ENCODE measurements at regions not wholly inside any gene's neighbourhood (a gene's known extent, or its start where the extent isn't known, plus 50 kb on each side); places are given as distances from the start of the nearest gene placed in this dataset.

- no peak overlapping the region for H3K9ac ChIP-seq (ENCODE audit: low read length)
- H3F3A ChIP-seq (ENCODE audit: low read length, unreplicated experiment): no peaks in the 10 kb centered on the region
- H3K4me1 ChIP-seq (ENCODE audit: insufficient read depth, low read length): no peaks in the 10 kb centered on the region
- no TSS peak for BruUV-seq (replicated peaks)
- ATAC-seq: no peak
- intact Hi-C loops (cut with micrococcal nuclease): no loop called here
- no peak overlapping the region for H3K4me3 ChIP-seq (ENCODE audit: low read length)
- no peak for DNase-seq
- no peaks in the 10 kb centered on the region for H3K79me2 ChIP-seq (ENCODE audit: low read length)
- no peak overlapping the region for H3K4me2 ChIP-seq (ENCODE audit: low read length)
- H2AFZ ChIP-seq (ENCODE audit: low read length): no peak overlapping the region
- H3K9me3 ChIP-seq (ENCODE audit: low read length): no peaks in the 10 kb centered on the region
- ChIA-PET CTCF (no interaction called here), POLR2A (ENCODE audit: unreplicated experiment) (no interaction called here)
- TF ChIP-seq EZH2 (IDR thresholded peaks at IDR 0.05; ENCODE audit: low read length, unreplicated experiment) (no peak), CTCF (conservative IDR thresholded peaks at IDR 0.05; ENCODE audit: low read depth, low read length) (no peak), EZH2phosphoT487 (IDR thresholded peaks at IDR 0.05; ENCODE audit: borderline replicate concordance, low read length) (no peak)
- peaks cover 83% of the 10 kb centered on the region for H3K27me3 ChIP-seq (ENCODE audit: low read length)
- H3K36me3 ChIP-seq (ENCODE audit: low read depth, low read length): no peaks in the 10 kb centered on the region
- no peak overlapping the region for H3K27ac ChIP-seq (ENCODE audit: low read length)
- no peaks in the 10 kb centered on the region for H3K9me2 ChIP-seq (replicated peaks; ENCODE audit: low read length)
- H4K20me1 ChIP-seq (ENCODE audit: low read length): no peaks in the 10 kb centered on the region
These were observed 117.1 kb downstream of the MINAR1 start for GRCh38 chr15:79549196-79549595.

DNA sequence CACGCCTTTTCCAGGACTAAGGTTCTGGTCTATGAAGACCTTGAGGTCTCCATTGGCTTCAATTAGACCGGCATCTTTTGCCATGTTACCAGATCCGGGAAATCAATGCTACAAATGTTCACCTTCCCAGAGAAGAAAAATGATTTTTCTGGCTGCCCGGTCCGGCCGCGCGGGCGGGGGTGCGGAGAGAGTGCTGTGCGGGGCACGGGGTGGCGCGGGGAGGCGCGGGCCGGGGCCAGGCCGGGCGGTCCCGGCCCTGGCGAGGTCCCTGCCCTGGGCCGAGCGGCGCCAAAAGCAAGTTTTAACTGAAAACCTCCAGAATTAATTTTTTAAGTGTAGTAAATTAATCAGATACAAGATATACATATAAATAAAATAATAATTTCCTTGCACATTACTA lies 128.2 kb downstream of the MINAR1 start:
- Histone ChIP-seq H3F3A (ENCODE audit: low read length, unreplicated experiment) (no peaks in the 10 kb centered on the region), H3K27me3 (ENCODE audit: low read length) (peaks cover 29% of the 10 kb centered on the region), H3K4me1 (ENCODE audit: insufficient read depth, low read length) (no peaks in the 10 kb centered on the region), H3K4me3 (ENCODE audit: low read length) (no peak overlapping the region), H3K36me3 (ENCODE audit: low read depth, low read length) (no peaks in the 10 kb centered on the region), H3K9me2 (replicated peaks; ENCODE audit: low read length) (no peaks in the 10 kb centered on the region), H3K9ac (ENCODE audit: low read length) (no peak overlapping the region), H3K4me2 (ENCODE audit: low read length) (no peak overlapping the region), H3K79me2 (ENCODE audit: low read length) (no peaks in the 10 kb centered on the region), H3K27ac (ENCODE audit: low read length) (no peak overlapping the region), H2AFZ (ENCODE audit: low read length) (no peak overlapping the region), H3K9me3 (ENCODE audit: low read length) (no peaks in the 10 kb centered on the region), H4K20me1 (ENCODE audit: low read length) (no peaks in the 10 kb centered on the region)
- DNase-seq (no peak), ATAC-seq (no peak)
- POLR2A ChIA-PET (ENCODE audit: unreplicated experiment): no interaction called here
- intact Hi-C loops (cut with micrococcal nuclease): no loop called here
- no peak for TF ChIP-seq EZH2phosphoT487 (IDR thresholded peaks at IDR 0.05; ENCODE audit: borderline replicate concordance, low read length)
- CTCF ChIA-PET: no interaction called here
- BruUV-seq (replicated peaks): no TSS peak

GRCh38 chr15:79561982-79562381 lies 129.8 kb downstream of the MINAR1 start:
- ChIA-PET POLR2A (ENCODE audit: unreplicated experiment) (no interaction called here), CTCF (no interaction called here)
- no peaks in the 10 kb centered on the region for H3K9me3 ChIP-seq (ENCODE audit: low read length)
- H3K79me2 ChIP-seq (ENCODE audit: low read length): no peaks in the 10 kb centered on the region
- no peaks in the 10 kb centered on the region for H3K9me2 ChIP-seq (replicated peaks; ENCODE audit: low read length)
- intact Hi-C loops (cut with micrococcal nuclease): no loop called here
- no TSS peak for BruUV-seq (replicated peaks)
- ATAC-seq: no peak
- H3K27me3 ChIP-seq (ENCODE audit: low read length): peaks cover 25% of the 10 kb centered on the region
- DNase-seq: no peak
- H3F3A ChIP-seq (ENCODE audit: low read length, unreplicated experiment): no peaks in the 10 kb centered on the region
- H3K4me1 ChIP-seq (ENCODE audit: insufficient read depth, low read length): no peaks in the 10 kb centered on the region
- no peak overlapping the region for H2AFZ ChIP-seq (ENCODE audit: low read length)
- no peak overlapping the region for H3K9ac ChIP-seq (ENCODE audit: low read length)
- TF ChIP-seq CTCF (conservative IDR thresholded peaks at IDR 0.05; ENCODE audit: low read depth, low read length) (no peak), EZH2phosphoT487 (IDR thresholded peaks at IDR 0.05; ENCODE audit: borderline replicate concordance, low read length) (no peak), EZH2 (IDR thresholded peaks at IDR 0.05; ENCODE audit: low read length, unreplicated experiment) (no peak)
- no peak overlapping the region for H3K4me3 ChIP-seq (ENCODE audit: low read length)
- no peaks in the 10 kb centered on the region for H3K36me3 ChIP-seq (ENCODE audit: low read depth, low read length)
- no peak overlapping the region for H3K27ac ChIP-seq (ENCODE audit: low read length)
- no peaks in the 10 kb centered on the region for H4K20me1 ChIP-seq (ENCODE audit: low read length)
- H3K4me2 ChIP-seq (ENCODE audit: low read length): no peak overlapping the region

Data from PC-3 (cell line).